IMR-90 (cell line): ENCODE measurements at regions not wholly inside any gene's neighbourhood (a gene's known extent, or its start where the extent isn't known, plus 50 kb on each side); places are given as distances from the start of the nearest gene placed in this dataset.

Experiments used
- ATAC-seq: fragments of 200-7000 bp; cut with Tn5 transposase; 2 replicates; pipeline ENCODE4 v1.9.1; 2020; ENCODE audit warnings: low read depth, mild to moderate bottlenecking, moderate library complexity
- BruUV-seq: library from RNA; stranded (reverse); fragments of 400-500 nt; replicated peaks from 2 replicates; lab custom pipeline; 2021; lab: Mats Ljungman, UMichigan
- CTCF ChIA-PET: fragments of 300-600 bp; formaldehyde crosslinking; extraction: SDS; loops from one replicate; lab custom pipeline; 2021; ENCODE audit warnings: antibody characterized with exemption; lab: Yijun Ruan, JAX
- POLR2A ChIA-PET: fragments of 300-600 bp; sonication (Branson Sonifier 250); formaldehyde crosslinking; loops from one replicate; lab custom pipeline; 2022; ENCODE audit warnings: antibody characterized with exemption; ENCODE audit not compliant: unreplicated experiment; lab: Charles Lee
- DNase-seq: peaks from one replicate; pipeline ENCODE4 v3.0.0; 2013
- H2AFZ ChIP-seq: replicated peaks from 2 replicates; pipeline ENCODE3; 2013; ENCODE audit warnings: low read length, mild to moderate bottlenecking; ENCODE audit not compliant: poor library complexity
- H2AK5ac ChIP-seq: 2 replicates; pipeline ENCODE4 v1.6.1; 2013; ENCODE audit warnings: low read depth, low read length, inconsistent platforms
- H2AK9ac ChIP-seq: replicated peaks from 2 replicates; pipeline ENCODE3; 2013; ENCODE audit warnings: mild to moderate bottlenecking, low read depth, low read length, moderate library complexity; ENCODE audit not compliant: poor library complexity
- H2BK120ac ChIP-seq: 2 replicates; pipeline ENCODE4 v1.6.1; 2013; ENCODE audit warnings: low read depth, low read length, inconsistent platforms
- H2BK15ac ChIP-seq: 3 replicates; pipeline ENCODE4 v1.6.1; 2013; ENCODE audit warnings: low read depth, low read length, inconsistent platforms
- H2BK20ac ChIP-seq: 2 replicates; pipeline ENCODE4 v1.6.1; 2013; ENCODE audit warnings: low read depth, mild to moderate bottlenecking, inconsistent platforms, low read length, moderate library complexity
- H2BK5ac ChIP-seq: 2 replicates; pipeline ENCODE4 v1.6.1; 2013; ENCODE audit warnings: mild to moderate bottlenecking, low read depth, low read length, inconsistent platforms; ENCODE audit not compliant: poor library complexity, severe bottlenecking
- H3K14ac ChIP-seq: replicated peaks from 2 replicates; pipeline ENCODE4 v1.6.1; 2013; ENCODE audit warnings: low read depth, low read length, inconsistent platforms
- H3K18ac ChIP-seq: 2 replicates; pipeline ENCODE4 v1.6.1; 2013; ENCODE audit warnings: low read depth, low read length, control low read depth
- H3K23ac ChIP-seq: 2 replicates; pipeline ENCODE4 v1.6.1; 2013; ENCODE audit warnings: low read depth, low read length, inconsistent platforms
- H3K27ac ChIP-seq: 2 replicates; pipeline ENCODE4 v1.5.1; 2013; ENCODE audit warnings: mild to moderate bottlenecking, control low read depth, low read length; ENCODE audit not compliant: insufficient read depth
- H3K27me3 ChIP-seq: 2 replicates; pipeline ENCODE4 v1.6.1; 2013; ENCODE audit warnings: low read length; ENCODE audit not compliant: control insufficient read depth, insufficient read depth
- H3K36me3 ChIP-seq: 2 replicates; pipeline ENCODE4 v1.6.1; 2013; ENCODE audit warnings: low read length, mixed read lengths; ENCODE audit not compliant: control insufficient read depth, insufficient read depth
- H3K4ac ChIP-seq: 2 replicates; pipeline ENCODE4 v1.6.1; 2013; ENCODE audit warnings: low read depth, low read length, inconsistent platforms
- H3K4me1 ChIP-seq: 2 replicates; pipeline ENCODE4 v1.6.1; 2013; ENCODE audit warnings: low read length, mixed read lengths; ENCODE audit not compliant: control insufficient read depth, insufficient read depth
- H3K4me2 ChIP-seq: 2 replicates; pipeline ENCODE4 v1.6.1; 2013; ENCODE audit warnings: low read depth, mild to moderate bottlenecking, control low read depth, low read length, moderate library complexity
- H3K4me3 ChIP-seq: 2 replicates; pipeline ENCODE4 v1.5.1; 2013; ENCODE audit warnings: low read depth, mild to moderate bottlenecking, control low read depth, low read length, moderate library complexity; ENCODE audit not compliant: insufficient read depth
- H3K56ac ChIP-seq: 2 replicates; pipeline ENCODE4 v1.6.1; 2013; ENCODE audit warnings: low read length, inconsistent platforms; ENCODE audit not compliant: insufficient read depth; ENCODE audit errors: extremely low read depth
- H3K79me1 ChIP-seq, 2 experiments: 2 replicates each; pipeline ENCODE4 v1.6.1; 2013; ENCODE audit warnings: low read length in 2 of 2, inconsistent platforms in 1 of 2, low read depth in 1 of 2
- H3K9ac ChIP-seq: 2 replicates; pipeline ENCODE4 v1.6.1; 2013; ENCODE audit warnings: low read depth, low read length, control low read depth
- H3K9me1 ChIP-seq: 2 replicates; pipeline ENCODE4 v1.6.1; 2013; ENCODE audit warnings: low read length, inconsistent platforms; ENCODE audit not compliant: insufficient read depth
- H3K9me3 ChIP-seq: 2 replicates; pipeline ENCODE4 v1.6.1; 2013; ENCODE audit warnings: low read length; ENCODE audit not compliant: control insufficient read depth, insufficient read depth
- H4K20me1 ChIP-seq: 2 replicates; pipeline ENCODE4 v1.6.1; 2013; ENCODE audit warnings: low read length, inconsistent platforms; ENCODE audit not compliant: insufficient read depth
- H4K5ac ChIP-seq: 2 replicates; pipeline ENCODE4 v1.6.1; 2013; ENCODE audit warnings: mild to moderate bottlenecking, low read depth, low read length, control low read depth
- H4K8ac ChIP-seq, 2 experiments: 2 replicates each; pipeline ENCODE4 v1.6.1; 2013; ENCODE audit warnings: low read depth in 2 of 2, low read length in 2 of 2, control low read depth in 1 of 2, inconsistent platforms in 1 of 2
- H4K91ac ChIP-seq: 2 replicates; pipeline ENCODE4 v1.6.1; 2013; ENCODE audit warnings: low read depth, low read length, inconsistent platforms; ENCODE audit not compliant: insufficient read depth
- BHLHE40 ChIP-seq: fragments of 150-350 bp; IDR thresholded peaks from 2 replicates; pipeline ENCODE4 v1.6.1; 2016; ENCODE audit warnings: mild to moderate bottlenecking, low read depth, low read length
- CEBPB ChIP-seq: IDR thresholded peaks from 2 replicates; pipeline ENCODE4 v1.6.1; 2012; ENCODE audit warnings: low read depth, low read length, improper control_type of control experiment
- MAZ ChIP-seq: IDR thresholded peaks from 2 replicates; pipeline ENCODE4 v1.6.1; 2012; ENCODE audit warnings: low read depth, mild to moderate bottlenecking, low read length, improper control_type of control experiment, moderate library complexity, borderline replicate concordance
- POLR2A ChIP-seq: IDR thresholded peaks from 2 replicates; pipeline ENCODE4 v1.6.1; 2012; ENCODE audit warnings: mild to moderate bottlenecking, low read depth, low read length
- WGBS, 2 experiments: methylation state at CpG; one replicate each; pipeline versions ENCODE4 v1.1.5 to v1.1.7; 2013; ENCODE audit warnings: missing lambda C conversion rate in 2 of 2; ENCODE audit not compliant: insufficient read length in 1 of 2; ENCODE audit errors: extremely low coverage in 2 of 2; 5-methylcytosine and 5-hydroxymethylcytosine counted together
- dilution Hi-C: fragments of 300-500 bp; cut with HindIII; formaldehyde crosslinking; loops from one replicate; pipeline ENCODE4 v1.14.3; 2018; ENCODE audit warnings: low sequenced_read_pairs; ENCODE audit not compliant: unreplicated experiment
- in situ Hi-C: fragments of 300-500 bp; cut with MboI; formaldehyde crosslinking; loops from 3 replicates; pipeline ENCODE4 v1.14.3; 2019; ENCODE audit warnings: low sequenced_read_pairs, inconsistent platforms, mixed read lengths
- intact Hi-C: fragments of 100-400 bp; cut with micrococcal nuclease; formaldehyde crosslinking; loops from 2 replicates; pipeline ENCODE4 v1.10.0; 2022
- TF ChIP-seq, protein P1 (sequence below): conservative IDR thresholded peaks from 2 replicates; pipeline ENCODE4 v1.5.1; 2012; ENCODE audit warnings: mild to moderate bottlenecking, low read depth, low read length, improper control_type of control experiment
- TF ChIP-seq, protein P2 (sequence below): fragments of 150-350 bp; IDR thresholded peaks from 2 replicates; pipeline ENCODE4 v1.6.1; 2016; ENCODE audit warnings: low read depth, mild to moderate bottlenecking, low read length, moderate library complexity, borderline replicate concordance

GRCh38 chr1:199182186-199182843 is 543.5 kb downstream of the PTPRC start:
- TF ChIP-seq POLR2A (no peak), MAZ (no peak), CEBPB (no peak), BHLHE40 (no peak)
- TF ChIP-seq, protein P1, sequence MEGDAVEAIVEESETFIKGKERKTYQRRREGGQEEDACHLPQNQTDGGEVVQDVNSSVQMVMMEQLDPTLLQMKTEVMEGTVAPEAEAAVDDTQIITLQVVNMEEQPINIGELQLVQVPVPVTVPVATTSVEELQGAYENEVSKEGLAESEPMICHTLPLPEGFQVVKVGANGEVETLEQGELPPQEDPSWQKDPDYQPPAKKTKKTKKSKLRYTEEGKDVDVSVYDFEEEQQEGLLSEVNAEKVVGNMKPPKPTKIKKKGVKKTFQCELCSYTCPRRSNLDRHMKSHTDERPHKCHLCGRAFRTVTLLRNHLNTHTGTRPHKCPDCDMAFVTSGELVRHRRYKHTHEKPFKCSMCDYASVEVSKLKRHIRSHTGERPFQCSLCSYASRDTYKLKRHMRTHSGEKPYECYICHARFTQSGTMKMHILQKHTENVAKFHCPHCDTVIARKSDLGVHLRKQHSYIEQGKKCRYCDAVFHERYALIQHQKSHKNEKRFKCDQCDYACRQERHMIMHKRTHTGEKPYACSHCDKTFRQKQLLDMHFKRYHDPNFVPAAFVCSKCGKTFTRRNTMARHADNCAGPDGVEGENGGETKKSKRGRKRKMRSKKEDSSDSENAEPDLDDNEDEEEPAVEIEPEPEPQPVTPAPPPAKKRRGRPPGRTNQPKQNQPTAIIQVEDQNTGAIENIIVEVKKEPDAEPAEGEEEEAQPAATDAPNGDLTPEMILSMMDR = no peak
- TF ChIP-seq, protein P2, sequence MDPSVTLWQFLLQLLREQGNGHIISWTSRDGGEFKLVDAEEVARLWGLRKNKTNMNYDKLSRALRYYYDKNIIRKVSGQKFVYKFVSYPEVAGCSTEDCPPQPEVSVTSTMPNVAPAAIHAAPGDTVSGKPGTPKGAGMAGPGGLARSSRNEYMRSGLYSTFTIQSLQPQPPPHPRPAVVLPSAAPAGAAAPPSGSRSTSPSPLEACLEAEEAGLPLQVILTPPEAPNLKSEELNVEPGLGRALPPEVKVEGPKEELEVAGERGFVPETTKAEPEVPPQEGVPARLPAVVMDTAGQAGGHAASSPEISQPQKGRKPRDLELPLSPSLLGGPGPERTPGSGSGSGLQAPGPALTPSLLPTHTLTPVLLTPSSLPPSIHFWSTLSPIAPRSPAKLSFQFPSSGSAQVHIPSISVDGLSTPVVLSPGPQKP = no peak
- Histone ChIP-seq H3K56ac (no peak overlapping the region), H2AFZ (no peak overlapping the region), H4K5ac (no peak overlapping the region), H4K91ac (no peak overlapping the region), H3K27me3 (no peaks in the 10 kb centered on the region), H3K23ac (no peak overlapping the region), H3K9me3 (no peaks in the 10 kb centered on the region), H3K9me1 (no peaks in the 10 kb centered on the region), H3K4me1 (no peaks in the 10 kb centered on the region), H2AK5ac (no peak overlapping the region), H3K27ac (no peak overlapping the region), H3K14ac (no peak overlapping the region), H2AK9ac (no peak overlapping the region), H4K20me1 (no peaks in the 10 kb centered on the region), H3K79me1 (no peaks in the 10 kb centered on the region), H2BK120ac (no peak overlapping the region), H3K18ac (no peak overlapping the region), H3K4ac (no peak overlapping the region), H2BK5ac (no peak overlapping the region), H3K36me3 (no peaks in the 10 kb centered on the region), H2BK15ac (no peak overlapping the region), H3K4me2 (no peak overlapping the region), H3K4me3 (no peak overlapping the region), H4K8ac (no peak overlapping the region), H3K9ac (no peak overlapping the region), H2BK20ac (no peak overlapping the region)
- ChIA-PET CTCF (no interaction called here), POLR2A (no interaction called here)
- ATAC-seq (peak; percentile 51), DNase-seq (peak; percentile 13)
- BruUV-seq = no TSS peak
- no CpG with 5 or more reads among the region's 2 CpGs for WGBS, 2 experiments
- in situ Hi-C loops = no loop called here
- intact Hi-C loops = no loop called here
- dilution Hi-C loops = no loop called here
